NCI-H146 treated with DMSO at 0.1 percent for 48 hours (cell line): ENCODE measurements at regions not wholly inside any gene's neighbourhood (a gene's known extent, or its start where the extent isn't known, plus 50 kb on each side); places are given as distances from the start of the nearest gene placed in this dataset.
"Not testable (repeated sequence)": the region's sequence is repeated elsewhere in the genome, so short reads cannot be mapped to it uniquely, and the experiment has no call there.

Experiments
- DNase-seq: peaks from one replicate; lab custom pipeline; 2025; ENCODE audit not compliant: unreplicated experiment; lab: John Stamatoyannopoulos, UW

- DNase-seq, result no peak
Observed at GRCh38 chr14:86774916-86775315, 1218.1 kb downstream of the GALC start.

- no peak for DNase-seq
Observed at GRCh38 chr14:86772075-86772474, 1220.9 kb downstream of the GALC start.

GRCh38 chr14:86770186-86770585 is 1222.8 kb downstream of the GALC start:
- DNase-seq, result no peak

GRCh38 chr14:86766469-86766868 is 1226.5 kb downstream of the GALC start:
- no peak for DNase-seq

- no peak for DNase-seq
Observed at GRCh38 chr14:86761611-86762010, 1231.4 kb downstream of the GALC start.

- no peak for DNase-seq
Observed at GRCh38 chr14:86756521-86757190, 1226.7 kb downstream of the FLRT2 start.

DNA sequence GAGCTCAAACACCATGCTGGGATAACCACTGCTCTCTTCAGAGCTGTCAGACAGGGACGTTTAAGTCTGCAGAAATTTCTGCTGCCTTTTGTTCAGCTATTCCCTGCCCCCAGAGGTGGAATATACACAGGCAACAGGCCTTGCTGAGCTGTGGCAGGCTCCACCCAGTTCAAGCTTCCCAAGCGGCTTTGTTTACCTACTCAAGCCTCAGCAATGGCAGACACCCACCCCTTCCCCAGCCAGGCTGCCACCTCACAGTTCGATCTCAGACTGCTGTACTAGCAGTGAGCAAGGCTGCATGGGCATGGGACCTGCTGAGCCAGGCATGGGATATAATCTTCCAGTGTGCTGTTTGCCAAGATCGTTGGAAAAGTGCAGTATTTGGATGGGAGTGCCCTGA is 1220.5 kb downstream of the FLRT2 start:
- not testable (repeated sequence) for DNase-seq

DNA sequence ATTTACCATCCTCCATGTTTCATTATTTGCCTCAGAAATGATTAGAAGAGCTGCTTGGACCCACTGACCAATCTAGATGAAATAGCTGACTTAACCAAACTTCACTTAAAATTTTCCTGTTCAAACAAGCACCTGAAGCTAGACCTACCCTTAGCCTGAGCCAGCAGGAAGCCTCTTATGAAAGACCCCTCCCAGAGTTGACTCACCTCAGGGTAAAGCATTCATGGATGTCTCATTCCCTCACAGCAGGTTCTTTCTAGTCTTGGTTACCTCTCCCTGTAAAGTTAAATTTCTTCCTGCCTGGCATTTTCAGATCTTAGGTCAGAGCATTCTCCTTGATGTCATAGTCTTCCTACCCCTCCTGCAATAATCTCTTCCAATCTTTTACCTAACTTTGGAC is 1209.8 kb downstream of the FLRT2 start:
- no peak for DNase-seq

DNA sequence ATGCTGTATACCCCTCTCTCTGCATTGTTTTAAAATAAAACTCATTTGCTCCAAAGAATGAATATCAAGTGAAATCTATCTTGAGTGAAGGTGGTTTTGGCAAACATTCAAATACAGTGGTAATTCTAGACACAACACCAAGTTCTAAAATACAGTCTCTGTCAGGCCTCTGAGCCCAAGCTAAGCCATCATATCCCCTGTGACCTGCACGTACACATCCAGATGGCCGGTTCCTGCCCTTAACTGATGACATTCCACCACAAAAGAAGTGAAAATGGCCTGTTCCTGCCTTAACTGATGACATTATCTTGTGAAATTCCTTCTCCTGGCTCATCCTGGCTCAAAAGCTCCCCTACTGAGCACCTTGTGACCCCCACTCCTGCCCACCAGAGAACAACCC is 1201.5 kb downstream of the FLRT2 start:
- not testable (repeated sequence) for DNase-seq

DNA sequence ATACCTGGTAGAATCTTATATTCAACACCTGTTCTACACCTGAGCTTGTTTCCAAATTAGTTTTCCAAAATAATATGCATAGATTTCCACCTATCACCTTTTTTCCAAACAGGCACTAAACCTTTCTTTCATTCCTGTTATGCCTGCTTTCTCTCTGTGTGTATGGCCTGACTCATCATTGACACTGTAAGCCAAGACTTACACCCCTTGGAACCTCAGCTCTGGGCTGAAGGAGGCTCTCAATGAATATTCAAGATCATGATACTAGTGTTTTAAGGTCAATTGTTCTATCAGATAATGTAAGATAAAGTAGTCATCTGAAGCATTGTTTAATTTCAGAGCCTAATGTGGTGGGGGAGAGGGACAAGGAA is 1193.3 kb downstream of the FLRT2 start:
- DNase-seq, result no peak

DNA sequence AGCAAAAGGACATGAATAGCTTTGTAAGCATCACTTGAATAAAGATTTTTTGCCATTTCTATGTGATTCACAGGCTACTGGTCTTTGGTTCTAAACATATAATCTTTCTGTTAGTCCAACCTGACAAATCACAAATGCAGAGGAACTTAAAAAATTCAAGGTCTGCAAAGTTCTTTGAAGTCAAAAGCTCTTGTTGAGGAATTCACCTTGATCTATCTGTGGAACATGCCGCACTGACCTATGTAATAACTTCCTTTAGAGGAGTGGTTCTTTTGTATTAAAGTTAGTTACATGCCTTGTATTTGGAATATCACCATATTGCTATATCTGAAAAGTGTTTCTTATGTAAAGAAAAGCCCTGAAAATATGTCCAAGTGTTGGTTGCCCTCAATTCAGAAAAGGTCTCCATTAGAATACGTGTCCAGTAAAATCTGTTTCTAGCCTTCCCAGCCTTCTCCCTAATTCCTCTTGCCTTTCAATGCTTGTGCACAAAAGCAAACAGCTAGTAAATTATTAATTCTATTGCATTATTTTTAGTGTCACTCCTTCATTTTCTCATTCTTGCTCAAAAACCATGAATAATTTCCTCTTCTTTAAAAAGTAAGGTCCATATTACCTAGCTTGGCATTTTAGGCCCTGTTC is 1192.8 kb downstream of the FLRT2 start:
- DNase-seq, result no peak

DNA sequence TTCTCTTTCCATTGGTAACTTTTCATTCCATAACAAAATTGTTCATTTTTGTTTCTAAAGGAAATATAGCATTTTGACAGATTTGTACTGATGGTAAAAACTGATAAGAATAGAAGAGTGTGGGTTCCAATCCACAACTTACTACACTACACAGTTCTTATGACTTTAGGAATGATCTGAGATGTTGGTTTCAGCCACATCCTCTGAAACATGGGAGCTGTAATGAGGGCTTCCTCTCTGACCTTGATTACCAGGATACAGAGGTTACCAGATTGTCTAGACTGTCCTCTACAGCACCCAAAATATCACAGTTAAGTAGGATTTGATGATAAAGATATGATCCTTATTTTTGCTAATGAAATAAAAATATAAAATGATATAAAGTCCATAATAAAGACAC is 1184.6 kb downstream of the FLRT2 start:
- DNase-seq, result no peak

DNA sequence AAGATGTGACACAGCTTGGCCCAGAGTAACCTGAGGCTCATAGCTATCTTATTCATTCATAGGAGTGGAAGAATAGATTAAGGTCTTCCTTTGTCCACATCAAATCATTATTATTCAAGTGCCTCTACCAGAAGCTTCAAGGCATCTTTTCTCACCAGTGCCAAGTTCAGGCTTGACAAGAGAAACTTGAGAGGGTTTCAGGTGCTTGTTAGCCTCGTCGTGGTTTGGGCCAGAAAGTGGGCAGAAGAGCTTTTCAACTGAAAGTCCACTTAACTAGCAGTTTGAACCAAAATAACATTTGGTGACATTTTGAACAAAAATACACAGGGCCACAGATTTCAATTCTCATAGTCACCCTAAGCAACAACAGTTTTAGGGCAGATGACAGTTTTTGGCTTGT is 1184.2 kb downstream of the FLRT2 start:
- DNase-seq, result no peak

- no peak for DNase-seq
Observed at GRCh38 chr14:86712727-86713126, 1182.8 kb downstream of the FLRT2 start.

- no peak for DNase-seq
Observed at GRCh38 chr14:86712176-86712575, 1182.2 kb downstream of the FLRT2 start.

DNA sequence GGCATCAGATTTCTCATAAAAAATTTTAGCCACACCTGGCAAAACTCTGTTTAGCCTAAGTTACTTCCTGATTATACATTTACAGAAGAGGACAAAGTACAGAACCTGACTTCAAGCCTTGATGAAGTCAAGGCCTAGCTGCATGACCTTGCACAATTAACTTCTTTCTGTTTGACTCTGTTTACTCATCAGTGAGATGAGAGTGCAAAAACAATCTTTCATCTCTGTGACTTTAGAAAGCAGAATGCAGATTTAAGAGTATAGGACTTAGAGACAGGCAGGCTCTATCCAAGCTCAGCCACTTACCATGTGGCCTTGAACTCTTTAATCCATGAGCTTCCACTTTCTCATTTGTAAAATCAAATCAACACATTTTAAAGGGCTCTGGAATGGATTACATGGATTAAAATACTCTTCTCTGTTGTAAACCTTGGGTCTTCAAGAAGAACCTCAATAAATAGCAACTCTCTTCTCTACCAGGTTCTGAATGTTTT is 1178.9 kb downstream of the FLRT2 start:
- no peak for DNase-seq

GRCh38 chr14:86707071-86707470 is 1177.1 kb downstream of the FLRT2 start:
- no peak for DNase-seq

DNA sequence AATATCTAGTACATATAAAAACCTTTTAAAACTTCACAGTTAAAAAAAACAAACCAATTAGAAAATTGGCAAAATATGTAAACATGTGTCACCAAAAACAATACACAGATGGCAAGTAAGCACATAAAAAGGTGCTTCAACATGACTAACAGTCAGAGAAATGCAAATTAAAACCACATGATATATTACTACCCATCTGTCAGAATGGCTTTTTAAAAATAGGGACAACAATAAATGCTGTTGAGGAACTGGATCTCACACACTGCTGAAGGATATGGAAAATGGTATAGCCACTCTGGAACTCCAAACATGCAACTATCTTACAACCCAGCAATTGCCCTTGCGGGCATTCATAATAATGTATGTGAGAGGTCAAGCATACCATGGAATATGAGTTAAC is 1153.6 kb downstream of the FLRT2 start:
- no peak for DNase-seq

DNA sequence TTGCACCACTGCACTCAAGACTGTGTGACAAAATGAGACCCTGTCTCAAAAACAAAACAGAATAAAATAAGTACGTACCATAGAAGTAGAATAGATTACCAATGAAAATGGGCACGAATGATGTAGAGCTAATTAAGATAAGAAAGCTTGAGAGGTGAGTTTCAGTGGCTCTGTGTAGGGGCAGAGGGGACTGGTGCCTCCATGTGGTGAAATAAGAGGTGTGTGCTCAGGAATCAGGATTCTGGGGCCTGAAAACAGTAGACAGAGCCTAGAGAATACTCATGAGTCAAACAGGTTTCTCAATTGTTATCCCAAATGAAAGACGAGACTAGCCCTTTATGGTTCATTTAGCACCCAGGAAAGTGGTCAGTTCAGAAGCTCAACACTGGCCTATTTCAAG is 1145.1 kb downstream of the FLRT2 start:
- DNase-seq, result no peak

- no peak for DNase-seq
Observed at GRCh38 chr14:86673523-86673969, 1143.6 kb downstream of the FLRT2 start.

DNA sequence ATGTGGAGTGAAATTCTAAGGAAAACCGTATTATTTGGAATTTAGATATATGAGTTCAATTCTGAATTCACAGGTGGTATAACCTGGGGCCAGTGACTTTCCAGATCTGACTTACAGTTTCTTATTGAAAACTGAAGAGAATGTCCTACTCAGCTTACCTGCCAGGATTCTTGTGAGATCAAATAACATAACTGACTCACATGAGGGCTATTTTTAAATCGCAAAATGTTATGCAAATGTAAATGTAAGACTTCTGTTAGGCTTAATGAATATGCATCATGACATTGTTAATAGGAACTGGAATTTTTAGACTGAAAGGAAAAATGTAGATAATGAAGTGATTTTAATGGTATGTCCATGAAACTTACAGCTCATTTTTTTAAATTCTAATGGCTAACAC is 1142.1 kb downstream of the FLRT2 start:
- DNase-seq, result no peak

GRCh38 chr14:86665975-86666374 is 1136.0 kb downstream of the FLRT2 start:
- no peak for DNase-seq

GRCh38 chr14:86662334-86662733 is 1132.4 kb downstream of the FLRT2 start:
- DNase-seq, result no peak
